Natural killer cell (primary cell): ENCODE measurements at regions not wholly inside any gene's neighbourhood (a gene's known extent, or its start where the extent isn't known, plus 50 kb on each side); places are given as distances from the start of the nearest gene placed in this dataset.

Source experiments
- ATAC-seq, 3 donors: fragments of 150-1000 bp in 2 of 3; fragments of 200-7000 bp in 1 of 3; cut with Tn5 transposase; 1 replicate in 1 of 3; 2 replicates in 2 of 3; pipeline ENCODE4 v1.10.0; 2021; ENCODE audit warnings: mild to moderate bottlenecking in 2 of 3, moderate library complexity in 2 of 3
- DNase-seq, 2 donors: peaks; one replicate each; pipeline versions ENCODE4 v3.0.0 to v3.0.0-alpha.2; 2013 to 2021; ENCODE audit warnings: mixed read lengths in 1 of 2
- H3K27ac ChIP-seq: one replicate; pipeline ENCODE4 v1.5.1; 2013; ENCODE audit warnings: mild to moderate bottlenecking, low read length
- H3K27me3 ChIP-seq: one replicate; pipeline ENCODE4 v1.6.1; 2013; ENCODE audit warnings: low read length; ENCODE audit not compliant: control insufficient read depth, insufficient read depth
- H3K36me3 ChIP-seq: one replicate; pipeline ENCODE4 v1.6.1; 2013; ENCODE audit warnings: low read length; ENCODE audit not compliant: control insufficient read depth, insufficient read depth
- H3K4me1 ChIP-seq: one replicate; pipeline ENCODE4 v1.6.1; 2013; ENCODE audit warnings: low read length; ENCODE audit not compliant: control insufficient read depth, insufficient read depth
- H3K4me3 ChIP-seq: one replicate; pipeline ENCODE4 v1.5.1; 2013; ENCODE audit warnings: low read length
- H3K9me3 ChIP-seq: one replicate; pipeline ENCODE4 v1.6.1; 2013; ENCODE audit warnings: low read length; ENCODE audit not compliant: control insufficient read depth, insufficient read depth
- H3K27ac Mint-ChIP-seq, 2 donors: one replicate each; pipeline ENCODE4 v1.8.0; 2022; ENCODE audit warnings: mild to moderate bottlenecking in 2 of 2, mixed read lengths in 2 of 2, moderate library complexity in 1 of 2
- H3K27me3 Mint-ChIP-seq, 2 donors: one replicate each; pipeline ENCODE4 v1.8.0; 2022; ENCODE audit warnings: low read depth in 2 of 2, mixed read lengths in 2 of 2
- H3K36me3 Mint-ChIP-seq: one replicate; pipeline ENCODE4 v1.8.0; 2022; ENCODE audit warnings: mixed read lengths
- H3K4me1 Mint-ChIP-seq, 2 donors: one replicate each; pipeline ENCODE4 v1.8.0; 2022; ENCODE audit warnings: mixed read lengths in 2 of 2
- H3K4me3 Mint-ChIP-seq: one replicate; pipeline ENCODE4 v1.8.0; 2022; ENCODE audit warnings: mild to moderate bottlenecking, moderate library complexity, mixed read lengths
- H3K9me3 Mint-ChIP-seq, 2 donors: one replicate each; pipeline ENCODE4 v1.8.0; 2022; ENCODE audit warnings: mixed read lengths in 2 of 2
- CTCF ChIP-seq: fragments of 200-600 bp; IDR thresholded peaks from one replicate; pipeline ENCODE4 v1.8.0; 2022; ENCODE audit warnings: antibody characterized with exemption
- WGBS: methylation state at CpG from one replicate; pipeline ENCODE4 v1.1.7; 2013; ENCODE audit warnings: missing lambda C conversion rate; ENCODE audit not compliant: insufficient coverage; 5-methylcytosine and 5-hydroxymethylcytosine counted together
- intact Hi-C: fragments of 100-400 bp; cut with micrococcal nuclease; formaldehyde crosslinking; loops from one replicate; pipeline ENCODE4 v1.14.2; 2022

DNA sequence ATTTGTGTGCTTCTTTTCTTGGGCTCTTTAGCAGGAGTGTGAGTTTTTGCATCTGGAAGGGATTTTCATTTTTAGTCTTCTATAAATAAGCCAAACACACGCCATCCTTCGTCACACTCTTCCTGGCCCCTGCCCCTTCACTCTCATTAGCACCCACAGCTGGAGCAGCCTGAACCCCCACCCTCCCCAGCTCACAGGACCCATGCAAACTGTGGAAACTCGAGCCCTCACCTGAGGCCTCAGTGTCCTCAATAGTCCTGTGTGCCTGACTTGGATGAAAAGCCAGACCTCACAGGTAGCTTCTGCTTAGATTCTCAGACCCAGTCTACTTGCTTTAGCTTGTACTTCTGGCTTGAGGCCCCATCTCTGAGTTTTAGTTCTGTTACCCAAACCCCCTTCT is 167.9 kb downstream of the MTHFS start:
- H3K4me3 Mint-ChIP-seq = no peak overlapping the region

GRCh38 chr15:79736435-79737000 is 160.3 kb downstream of the MTHFS start:
- Mint-ChIP-seq H3K4me1 (no peaks in the 10 kb centered on the region), H3K27me3 (peaks cover 3 to 42% of the 10 kb centered on the region in 2 donors), H3K36me3 (no peaks in the 10 kb centered on the region), H3K4me3 (no peak overlapping the region), H3K27ac (no peak overlapping the region), H3K9me3 (no peaks in the 10 kb centered on the region)
- WGBS = 55% methylated on average over 1 of the region's 1 CpG
- H3K36me3 ChIP-seq = no peaks in the 10 kb centered on the region
- ATAC-seq = no peak
- no peak for TF ChIP-seq CTCF
- no peaks in the 10 kb centered on the region for H3K4me1 ChIP-seq
- no peaks in the 10 kb centered on the region for H3K9me3 ChIP-seq
- intact Hi-C loops = no loop called here
- H3K27ac ChIP-seq = no peak overlapping the region
- H3K4me3 ChIP-seq = no peak overlapping the region
- H3K27me3 ChIP-seq = no peaks in the 10 kb centered on the region
- no peak for DNase-seq

More for the DNA sequence above, 167.9 kb downstream of the MTHFS start:
- H3K4me1 Mint-ChIP-seq = no peaks in the 10 kb centered on the region
- no peaks in the 10 kb centered on the region for H3K27me3 ChIP-seq
- intact Hi-C loops = no loop called here
- DNase-seq (no peak), ATAC-seq (no peak)
- no peaks in the 10 kb centered on the region for H3K36me3 ChIP-seq
- no peak overlapping the region for H3K27ac Mint-ChIP-seq
- H3K4me1 ChIP-seq = no peaks in the 10 kb centered on the region
- no peaks in the 10 kb centered on the region for H3K9me3 Mint-ChIP-seq
- no peak overlapping the region for H3K4me3 ChIP-seq
- H3K27ac ChIP-seq = no peak overlapping the region
- H3K27me3 Mint-ChIP-seq = peaks cover 14 to 17% of the 10 kb centered on the region in 2 donors
- no peaks in the 10 kb centered on the region for H3K36me3 Mint-ChIP-seq
- WGBS = 71% methylated on average over 3 of the region's 3 CpGs
- H3K9me3 ChIP-seq = no peaks in the 10 kb centered on the region
- no peak for TF ChIP-seq CTCF

GRCh38 chr15:79738143-79738542 is 158.7 kb downstream of the MTHFS start:
- 91% methylated on average over 6 of the region's 6 CpGs for WGBS
- intact Hi-C loops = no loop called here
- Mint-ChIP-seq H3K9me3 (no peaks in the 10 kb centered on the region), H3K36me3 (no peaks in the 10 kb centered on the region), H3K27me3 (peaks cover 3 to 33% of the 10 kb centered on the region in 2 donors), H3K4me3 (no peak overlapping the region), H3K4me1 (no peaks in the 10 kb centered on the region), H3K27ac (no peak overlapping the region)
- no peak for TF ChIP-seq CTCF
- H3K9me3 ChIP-seq = no peaks in the 10 kb centered on the region
- no peaks in the 10 kb centered on the region for H3K36me3 ChIP-seq
- H3K4me3 ChIP-seq = no peak overlapping the region
- ATAC-seq = no peak
- H3K27me3 ChIP-seq = no peaks in the 10 kb centered on the region
- DNase-seq = no peak
- no peaks in the 10 kb centered on the region for H3K4me1 ChIP-seq
- no peak overlapping the region for H3K27ac ChIP-seq

- Mint-ChIP-seq H3K36me3 (no peaks in the 10 kb centered on the region), H3K4me1 (no peaks in the 10 kb centered on the region), H3K9me3 (no peaks in the 10 kb centered on the region), H3K27ac (no peak overlapping the region), H3K27me3 (peaks cover 3 to 20% of the 10 kb centered on the region in 2 donors), H3K4me3 (no peak overlapping the region)
- Histone ChIP-seq H3K27ac (no peak overlapping the region), H3K9me3 (no peaks in the 10 kb centered on the region), H3K27me3 (no peaks in the 10 kb centered on the region), H3K4me1 (no peaks in the 10 kb centered on the region), H3K36me3 (no peaks in the 10 kb centered on the region), H3K4me3 (no peak overlapping the region)
- 83% methylated on average over 2 of the region's 2 CpGs for WGBS
- intact Hi-C loops = no loop called here
- TF ChIP-seq CTCF = no peak
- ATAC-seq (no peak), DNase-seq (no peak)
Observed at GRCh38 chr15:79740561-79740960, 156.3 kb downstream of the MTHFS start.
